ENCODE measurements at regions not wholly inside any gene's neighbourhood (a gene's known extent, or its start where the extent isn't known, plus 50 kb on each side); places are given as distances from the start of the nearest gene placed in this dataset.

DNA sequence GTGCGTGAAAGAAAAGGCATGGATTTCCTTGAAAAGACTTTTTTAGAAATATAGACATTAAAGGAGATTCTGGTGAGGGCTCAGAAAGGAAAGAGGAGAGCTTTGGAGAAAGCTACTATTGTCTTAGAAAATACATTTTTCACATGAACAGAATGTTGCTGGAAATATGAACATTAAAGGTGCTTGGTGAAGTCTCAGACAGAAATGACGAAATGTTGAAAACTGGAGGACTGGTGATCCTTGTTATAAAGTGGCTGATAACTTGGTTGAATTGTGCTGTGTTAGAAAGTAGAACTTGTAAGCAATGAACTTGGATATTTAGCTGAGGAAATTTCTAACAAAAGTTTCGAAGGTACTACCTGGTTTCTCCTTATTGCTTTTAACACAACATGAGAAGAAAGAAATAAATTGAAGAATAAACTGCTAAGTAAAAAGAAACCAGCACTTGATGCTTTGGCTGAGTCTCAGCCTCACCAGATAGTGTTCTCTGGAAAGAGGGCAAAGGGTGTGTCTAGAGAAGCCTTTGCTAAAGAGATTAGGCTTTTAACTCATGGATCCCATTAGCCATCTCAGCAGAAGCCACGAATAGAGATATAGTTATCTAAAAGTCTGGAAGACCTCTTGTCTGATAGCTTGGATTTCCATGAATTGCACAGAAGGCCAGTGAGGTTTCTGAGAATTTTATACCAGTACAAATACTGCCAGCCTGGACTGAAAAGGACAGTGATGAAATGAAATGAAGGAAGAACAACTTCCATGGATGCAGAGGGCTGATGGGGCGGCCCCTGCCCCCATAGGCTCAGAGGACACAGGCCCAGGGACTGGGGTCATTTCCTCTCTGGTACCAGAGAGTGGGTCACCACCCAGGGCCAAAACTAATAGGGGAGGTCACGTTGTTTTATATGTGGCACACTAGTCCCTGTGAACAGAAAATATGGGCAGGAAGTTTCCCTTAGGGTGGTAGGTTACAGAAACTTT lies 91.5 kb downstream of the RPL22L1 start (continued):
- TF ChIP-seq, protein P1, sequence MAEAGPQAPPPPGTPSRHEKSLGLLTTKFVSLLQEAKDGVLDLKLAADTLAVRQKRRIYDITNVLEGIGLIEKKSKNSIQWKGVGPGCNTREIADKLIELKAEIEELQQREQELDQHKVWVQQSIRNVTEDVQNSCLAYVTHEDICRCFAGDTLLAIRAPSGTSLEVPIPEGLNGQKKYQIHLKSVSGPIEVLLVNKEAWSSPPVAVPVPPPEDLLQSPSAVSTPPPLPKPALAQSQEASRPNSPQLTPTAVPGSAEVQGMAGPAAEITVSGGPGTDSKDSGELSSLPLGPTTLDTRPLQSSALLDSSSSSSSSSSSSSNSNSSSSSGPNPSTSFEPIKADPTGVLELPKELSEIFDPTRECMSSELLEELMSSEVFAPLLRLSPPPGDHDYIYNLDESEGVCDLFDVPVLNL (CRISPR knock-in tag; IDR thresholded peaks at IDR 0.05; ENCODE audit: low read depth), result no peak
- no peak for TF ChIP-seq CBX2 (IDR thresholded peaks at IDR 0.05; ENCODE audit: insufficient read depth, low read length, poor library complexity, severe bottlenecking)
- TF ChIP-seq, protein P2, sequence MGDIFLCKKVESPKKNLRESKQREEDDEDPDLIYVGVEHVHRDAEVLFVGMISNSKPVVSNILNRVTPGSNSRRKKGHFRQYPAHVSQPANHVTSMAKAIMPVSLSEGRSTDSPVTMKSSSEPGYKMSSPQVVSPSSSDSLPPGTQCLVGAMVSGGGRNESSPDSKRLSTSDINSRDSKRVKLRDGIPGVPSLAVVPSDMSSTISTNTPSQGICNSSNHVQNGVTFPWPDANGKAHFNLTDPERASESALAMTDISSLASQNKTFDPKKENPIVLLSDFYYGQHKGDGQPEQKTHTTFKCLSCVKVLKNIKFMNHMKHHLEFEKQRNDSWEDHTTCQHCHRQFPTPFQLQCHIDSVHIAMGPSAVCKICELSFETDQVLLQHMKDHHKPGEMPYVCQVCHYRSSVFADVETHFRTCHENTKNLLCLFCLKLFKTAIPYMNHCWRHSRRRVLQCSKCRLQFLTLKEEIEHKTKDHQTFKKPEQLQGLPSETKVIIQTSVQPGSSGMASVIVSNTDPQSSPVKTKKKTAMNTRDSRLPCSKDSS (IDR thresholded peaks at IDR 0.05; ENCODE audit: low read depth, partially characterized antibody), result no peak
- no peak for TF ChIP-seq ZNF780A (CRISPR knock-in tag; IDR thresholded peaks at IDR 0.05)
- no peak for TF ChIP-seq FOXA1 (IDR thresholded peaks at IDR 0.05; ENCODE audit: borderline replicate concordance)
- no peak for TF ChIP-seq SMAD1 (IDR thresholded peaks at IDR 0.05; ENCODE audit: low read depth, low read length, partially characterized antibody)
- no peak for TF ChIP-seq SLC30A9 (CRISPR knock-in tag; IDR thresholded peaks at IDR 0.05)
- peak; percentile 69 for TF ChIP-seq MEIS2 (IDR thresholded peaks at IDR 0.05; ENCODE audit: partially characterized antibody)
- 0 out of 2 replicates have a peak, but pooled peaks have one; percentile 28 for TF ChIP-seq ILK (tag; IDR thresholded peaks at IDR 0.05; ENCODE audit: borderline replicate concordance, low read depth)
- TF ChIP-seq CBFA2T2 (conservative IDR thresholded peaks at IDR 0.05), result peak; percentile 93
- TF ChIP-seq TBL1XR1 (IDR thresholded peaks at IDR 0.05; ENCODE audit: low read length in 2 of 2), result peak; percentile 74 to 97; a peak in 3 of 4 replicates
- no peak for TF ChIP-seq KLF10 (CRISPR knock-in tag; IDR thresholded peaks at IDR 0.05)
- 0 out of 2 replicates have a peak, but pooled peaks have one; percentile 73 for TF ChIP-seq ERF (CRISPR knock-in tag; IDR thresholded peaks at IDR 0.05)
- no peak for TF ChIP-seq NUFIP1 (IDR thresholded peaks at IDR 0.05; ENCODE audit: partially characterized antibody)
- peak; percentile 67 to 71; a peak in 3 of 4 replicates for TF ChIP-seq MAZ (CRISPR knock-in tag; conservative IDR thresholded peaks at IDR 0.05 in 1 of 2, IDR thresholded peaks at IDR 0.05 in 1 of 2)
- TF ChIP-seq PHB (CRISPR knock-in tag; IDR thresholded peaks at IDR 0.05), result no peak
- TF ChIP-seq DMBX1 (CRISPR knock-in tag; IDR thresholded peaks at IDR 0.05; ENCODE audit: borderline replicate concordance), result peak; percentile 91
- TF ChIP-seq ZNF695 (CRISPR knock-in tag; IDR thresholded peaks at IDR 0.05), result no peak
- TF ChIP-seq, protein P3, sequence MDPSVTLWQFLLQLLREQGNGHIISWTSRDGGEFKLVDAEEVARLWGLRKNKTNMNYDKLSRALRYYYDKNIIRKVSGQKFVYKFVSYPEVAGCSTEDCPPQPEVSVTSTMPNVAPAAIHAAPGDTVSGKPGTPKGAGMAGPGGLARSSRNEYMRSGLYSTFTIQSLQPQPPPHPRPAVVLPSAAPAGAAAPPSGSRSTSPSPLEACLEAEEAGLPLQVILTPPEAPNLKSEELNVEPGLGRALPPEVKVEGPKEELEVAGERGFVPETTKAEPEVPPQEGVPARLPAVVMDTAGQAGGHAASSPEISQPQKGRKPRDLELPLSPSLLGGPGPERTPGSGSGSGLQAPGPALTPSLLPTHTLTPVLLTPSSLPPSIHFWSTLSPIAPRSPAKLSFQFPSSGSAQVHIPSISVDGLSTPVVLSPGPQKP (CRISPR knock-in tag; IDR thresholded peaks at IDR 0.05), result no peak
- TF ChIP-seq, protein P4, sequence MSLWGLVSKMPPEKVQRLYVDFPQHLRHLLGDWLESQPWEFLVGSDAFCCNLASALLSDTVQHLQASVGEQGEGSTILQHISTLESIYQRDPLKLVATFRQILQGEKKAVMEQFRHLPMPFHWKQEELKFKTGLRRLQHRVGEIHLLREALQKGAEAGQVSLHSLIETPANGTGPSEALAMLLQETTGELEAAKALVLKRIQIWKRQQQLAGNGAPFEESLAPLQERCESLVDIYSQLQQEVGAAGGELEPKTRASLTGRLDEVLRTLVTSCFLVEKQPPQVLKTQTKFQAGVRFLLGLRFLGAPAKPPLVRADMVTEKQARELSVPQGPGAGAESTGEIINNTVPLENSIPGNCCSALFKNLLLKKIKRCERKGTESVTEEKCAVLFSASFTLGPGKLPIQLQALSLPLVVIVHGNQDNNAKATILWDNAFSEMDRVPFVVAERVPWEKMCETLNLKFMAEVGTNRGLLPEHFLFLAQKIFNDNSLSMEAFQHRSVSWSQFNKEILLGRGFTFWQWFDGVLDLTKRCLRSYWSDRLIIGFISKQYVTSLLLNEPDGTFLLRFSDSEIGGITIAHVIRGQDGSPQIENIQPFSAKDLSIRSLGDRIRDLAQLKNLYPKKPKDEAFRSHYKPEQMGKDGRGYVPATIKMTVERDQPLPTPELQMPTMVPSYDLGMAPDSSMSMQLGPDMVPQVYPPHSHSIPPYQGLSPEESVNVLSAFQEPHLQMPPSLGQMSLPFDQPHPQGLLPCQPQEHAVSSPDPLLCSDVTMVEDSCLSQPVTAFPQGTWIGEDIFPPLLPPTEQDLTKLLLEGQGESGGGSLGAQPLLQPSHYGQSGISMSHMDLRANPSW (CRISPR knock-in tag; IDR thresholded peaks at IDR 0.05), result no peak
- TF ChIP-seq ZNF696 (CRISPR knock-in tag; conservative IDR thresholded peaks at IDR 0.05), result no peak
- TF ChIP-seq BRD9 (IDR thresholded peaks at IDR 0.05; ENCODE audit: low read depth, partially characterized antibody), result peak; percentile 87

Data from K562 (cell line).